ENCODE measurements at regions not wholly inside any gene's neighbourhood (a gene's known extent, or its start where the extent isn't known, plus 50 kb on each side); places are given as distances from the start of the nearest gene placed in this dataset.

DNA sequence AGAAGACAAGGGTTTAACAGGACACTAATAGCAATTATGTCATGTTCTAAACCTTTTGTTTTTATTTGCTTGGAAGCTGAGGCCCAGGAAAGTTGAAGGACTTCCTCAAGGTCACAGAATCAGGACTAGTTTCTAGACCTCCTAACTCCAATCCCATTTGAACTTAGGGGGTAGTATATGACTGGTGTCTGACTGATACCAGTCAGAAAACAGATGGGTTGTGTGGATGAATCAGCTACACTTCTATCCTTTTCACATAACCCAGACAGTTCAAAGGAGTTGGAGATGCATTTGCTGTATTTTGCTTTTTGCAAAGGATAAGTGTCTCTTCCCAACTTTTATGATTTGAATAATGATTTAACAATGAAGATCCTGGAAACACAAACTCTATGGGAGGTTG lies 322.5 kb downstream of the HLX start:
- DNase-seq (ENCODE audit: low read depth in 2 of 2), result no peak

DNA sequence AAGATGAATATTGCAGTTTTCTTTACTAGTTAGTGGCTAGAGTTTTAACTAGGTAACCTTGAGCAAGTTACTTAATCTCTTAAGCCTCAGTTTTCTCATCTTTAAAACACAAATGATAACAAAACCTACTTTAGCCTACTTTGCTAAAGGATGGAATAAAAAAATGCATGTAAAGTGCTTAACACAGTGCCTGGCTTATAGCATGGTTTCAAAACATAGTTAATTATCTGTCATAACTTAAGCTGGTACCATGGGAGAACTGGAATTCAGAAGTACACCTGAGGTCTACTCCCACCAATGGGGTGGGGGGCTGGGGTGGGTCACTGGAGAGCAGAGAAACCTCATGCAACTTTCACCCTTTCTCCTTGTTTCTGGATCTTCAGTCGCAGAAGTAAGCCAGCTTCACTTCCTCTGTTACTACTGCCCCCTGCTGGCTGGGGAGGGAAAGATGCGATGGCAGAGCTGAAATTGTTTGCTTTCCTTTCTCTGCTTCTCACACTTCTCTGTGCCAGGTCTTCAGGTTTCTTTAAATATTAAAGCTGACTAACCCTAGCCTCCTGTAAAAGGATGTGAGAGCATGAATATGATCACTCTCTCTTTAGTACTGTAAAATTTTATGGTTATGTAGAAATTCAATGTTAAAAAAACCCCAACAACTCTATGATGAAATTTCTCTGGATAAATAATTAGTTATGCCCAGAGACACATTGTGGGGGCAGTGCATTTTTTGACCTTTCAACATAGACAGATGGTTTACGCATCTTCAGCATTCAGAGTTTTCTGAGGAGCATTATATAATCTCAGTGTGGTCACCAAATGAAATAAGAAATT lies 324.2 kb downstream of the HLX start:
- DNase-seq (ENCODE audit: low read depth in 2 of 2), result peak; percentile 44 to 58

DNA sequence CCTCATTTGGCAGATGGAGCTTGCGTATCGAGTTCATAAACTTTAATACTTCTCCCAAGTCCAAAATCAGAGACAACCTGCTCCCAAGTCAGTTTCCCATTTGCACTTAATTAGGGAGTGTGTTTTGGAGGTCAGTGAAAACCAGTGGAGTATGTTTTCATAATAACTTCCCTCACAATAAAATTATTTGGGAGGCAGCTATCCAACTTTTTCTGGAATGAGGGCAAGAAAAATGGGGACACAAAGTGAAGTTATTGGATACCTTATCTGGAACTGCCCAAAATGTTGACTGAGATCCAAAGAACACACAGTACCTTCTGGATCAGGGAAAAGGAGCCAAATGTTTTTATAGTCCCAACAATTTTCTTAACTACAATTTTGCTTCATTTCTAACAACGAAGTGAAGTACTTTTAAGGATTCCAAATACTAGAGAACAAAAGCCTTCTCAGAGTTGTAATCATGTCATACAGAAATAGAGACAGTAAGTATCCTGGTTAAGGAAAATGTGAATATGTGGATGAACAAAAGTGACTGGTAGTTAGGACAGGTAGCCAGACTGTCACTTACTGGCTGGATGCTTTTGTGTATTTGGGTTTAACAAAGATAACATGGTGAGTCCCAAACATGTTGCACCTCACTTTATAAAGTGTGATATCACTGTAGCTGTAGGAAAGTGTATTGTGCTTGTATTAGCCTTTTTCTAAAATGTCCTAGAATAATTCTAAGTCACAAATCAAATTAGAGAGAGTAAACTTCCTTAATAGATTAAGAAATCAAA lies 325.0 kb downstream of the HLX start:
- DNase-seq (ENCODE audit: low read depth in 2 of 2), result no peak

DNA sequence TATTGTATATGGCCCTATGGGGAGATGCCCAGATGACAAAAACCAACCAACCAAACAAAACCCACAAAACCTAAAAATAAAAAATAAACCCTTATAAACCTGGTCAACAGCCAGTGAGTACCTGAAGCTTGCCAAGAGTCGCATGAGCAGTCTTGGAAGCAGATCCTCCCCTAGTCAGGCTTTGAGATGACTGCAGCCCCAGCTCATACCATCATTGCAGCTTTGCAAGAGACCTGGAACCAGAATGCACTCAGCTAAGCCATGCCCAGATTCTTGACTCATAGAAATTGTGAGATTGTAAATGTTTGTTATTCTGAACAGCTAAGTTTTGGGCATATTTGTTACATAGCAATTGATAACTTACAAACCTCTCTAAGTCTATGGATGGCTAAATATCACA lies 326.8 kb downstream of the HLX start:
- no peak for DNase-seq (ENCODE audit: low read depth in 2 of 2)

DNA sequence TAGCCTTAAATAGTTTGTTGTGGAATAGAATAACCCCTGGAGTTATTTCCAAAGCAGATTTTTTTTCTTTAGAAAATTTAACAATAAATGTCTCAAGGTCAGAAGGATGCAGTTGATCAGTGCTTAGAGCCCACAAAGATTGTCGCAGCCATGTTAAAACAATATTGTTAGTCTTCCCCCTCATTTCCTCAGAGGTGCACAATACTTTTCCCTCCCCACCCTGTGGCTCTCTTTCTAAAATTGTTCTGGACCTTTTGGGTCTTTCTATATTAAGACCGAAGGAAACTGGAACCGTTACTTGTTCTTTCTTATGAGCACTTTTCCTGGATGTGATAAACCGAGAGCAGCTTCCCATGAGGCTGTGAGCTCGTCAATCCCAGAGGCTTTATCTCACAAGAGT lies 333.7 kb downstream of the HLX start:
- DNase-seq (ENCODE audit: low read depth in 2 of 2), result no peak

DNA sequence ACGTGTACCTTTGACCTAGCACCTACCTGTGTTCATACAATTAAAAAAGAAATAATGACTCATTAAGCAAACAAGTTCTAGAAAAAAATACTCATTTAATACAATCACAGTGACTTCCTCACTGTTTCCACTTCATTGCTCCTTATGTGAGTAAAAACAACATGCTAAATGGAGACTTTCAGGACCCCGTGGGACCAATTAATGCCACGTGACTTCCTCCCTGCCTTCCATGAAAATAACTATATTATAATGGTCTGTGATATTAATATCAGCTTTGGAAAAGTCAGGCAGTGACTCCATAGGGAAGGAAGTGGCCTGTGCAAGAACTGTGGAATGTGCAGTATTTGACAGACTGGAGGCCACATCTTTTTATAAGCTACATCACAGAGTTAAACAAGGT lies 337.8 kb downstream of the HLX start:
- no peak for DNase-seq (ENCODE audit: low read depth in 2 of 2)

DNA sequence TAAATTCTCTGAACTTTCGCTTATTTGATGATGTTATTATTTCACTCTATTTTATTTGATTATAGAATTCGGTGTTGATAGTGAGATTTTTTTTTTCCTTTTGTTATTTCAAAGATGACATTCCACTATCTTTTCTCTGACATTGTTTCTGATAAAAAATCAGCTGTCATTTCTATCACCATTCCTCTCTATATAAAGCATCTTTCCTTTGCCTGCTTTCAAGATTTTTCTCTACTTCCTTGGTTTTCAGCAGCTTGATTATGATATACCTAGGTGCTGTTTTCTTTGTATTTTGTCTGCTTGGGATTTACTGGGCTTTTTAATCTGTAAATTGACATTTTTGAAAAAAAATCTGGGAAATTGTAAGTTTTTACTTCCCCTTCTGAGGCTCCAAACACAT lies 344.0 kb downstream of the HLX start:
- DNase-seq (ENCODE audit: low read depth in 2 of 2), result no peak

DNA sequence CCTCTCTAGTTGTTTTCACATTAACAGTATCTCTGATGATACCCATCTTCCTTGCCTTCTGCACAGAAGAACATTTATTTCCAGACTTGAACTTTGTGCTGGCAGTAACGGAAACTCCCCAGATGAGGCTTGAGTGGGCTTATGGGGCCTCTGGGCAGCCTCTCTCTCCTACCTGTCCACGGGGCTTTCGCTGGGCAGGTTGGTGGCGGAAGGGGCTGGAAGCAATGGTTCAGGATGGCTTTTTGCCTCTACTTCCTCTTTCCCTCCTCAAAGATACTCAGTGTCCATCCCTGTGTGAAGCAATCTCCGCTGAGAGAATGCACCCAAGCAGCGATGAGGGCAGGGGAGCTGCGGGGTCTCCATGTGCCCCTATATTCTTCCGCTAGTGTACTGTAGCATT lies 348.2 kb downstream of the HLX start:
- no peak for DNase-seq (ENCODE audit: low read depth in 2 of 2)

DNA sequence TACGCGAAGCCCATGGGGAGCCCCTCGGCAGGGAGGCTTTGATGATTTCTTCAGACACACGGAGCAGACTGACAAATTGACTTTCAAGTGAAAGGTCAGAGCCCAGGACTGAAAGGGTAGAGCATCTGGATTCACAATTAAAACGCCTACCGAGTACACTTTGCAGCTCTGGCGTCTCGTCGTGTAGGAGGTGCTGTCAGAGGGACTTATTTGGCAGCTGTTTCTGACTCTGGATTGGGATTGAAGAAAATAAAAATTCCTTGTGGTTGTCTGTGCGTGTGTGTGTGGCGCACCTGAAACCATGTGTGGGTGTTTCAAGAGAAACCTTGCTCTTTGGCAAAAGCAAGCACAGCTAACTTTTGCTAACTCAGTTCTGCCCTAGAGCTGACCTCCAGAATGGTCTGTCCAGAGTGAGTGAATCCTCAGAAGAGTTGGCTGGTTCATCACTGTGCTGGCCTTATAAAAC lies 348.7 kb downstream of the HLX start:
- no peak for DNase-seq (ENCODE audit: low read depth in 2 of 2)

DNA sequence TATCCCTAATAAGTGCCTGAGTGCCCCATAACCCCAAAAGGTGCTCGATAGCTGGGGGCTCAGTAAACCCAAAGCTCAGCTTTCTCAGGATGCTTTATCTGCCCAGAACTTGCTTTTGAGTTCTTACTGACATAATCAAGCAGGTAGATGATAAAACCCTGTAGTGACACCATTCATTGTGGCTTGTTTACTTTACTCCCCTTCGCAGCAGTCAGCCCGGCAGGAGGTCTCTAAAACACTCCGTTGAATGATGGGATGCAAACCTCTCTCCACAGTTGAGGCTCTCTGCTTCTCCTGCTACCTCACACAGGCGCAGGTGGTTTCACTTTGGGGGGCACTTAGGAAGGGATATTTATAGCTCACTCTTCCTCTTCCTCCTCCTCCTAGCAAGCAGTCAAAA lies 349.4 kb downstream of the HLX start:
- DNase-seq (ENCODE audit: low read depth in 2 of 2), result no peak

DNA sequence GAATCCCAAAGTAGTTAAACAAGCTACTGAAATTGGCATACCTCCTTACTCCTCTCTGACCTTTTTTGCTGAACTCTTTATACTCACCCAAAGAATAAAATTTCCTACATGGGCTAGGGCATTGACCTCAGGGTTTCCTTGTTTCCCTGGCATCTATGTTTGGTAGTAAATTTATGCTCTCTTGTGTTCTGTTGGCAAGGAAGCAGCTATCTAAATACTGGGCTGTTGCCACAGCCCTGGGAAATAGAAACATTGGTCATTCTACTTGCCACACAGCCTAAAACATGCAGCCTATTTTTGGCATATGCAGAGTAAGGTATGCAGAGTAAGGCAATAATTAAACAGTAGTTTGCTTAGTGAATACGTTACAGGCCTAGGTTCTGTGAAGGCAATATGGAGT lies 351.4 kb downstream of the HLX start:
- DNase-seq (ENCODE audit: low read depth in 2 of 2), result no peak

DNA sequence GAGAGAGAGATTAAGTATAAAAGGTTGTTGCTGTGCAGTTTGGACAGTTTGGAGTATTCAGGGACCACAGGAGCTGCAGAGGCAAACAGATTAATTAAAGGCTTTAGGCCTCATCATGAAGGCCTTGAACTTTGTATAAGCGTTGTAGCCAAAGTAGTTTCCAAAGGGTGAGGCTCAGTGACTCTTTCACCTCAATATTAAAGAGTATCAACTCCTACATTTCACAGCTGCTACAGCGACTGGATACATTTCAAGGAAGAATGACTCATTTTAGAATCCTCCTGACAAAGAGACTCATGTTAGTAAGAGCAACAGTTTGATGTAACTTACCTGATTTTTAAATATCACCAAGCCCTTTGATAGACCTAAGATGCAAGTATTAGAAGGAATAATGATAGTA lies 355.5 kb downstream of the HLX start:
- DNase-seq (ENCODE audit: low read depth in 2 of 2), result no peak

DNA sequence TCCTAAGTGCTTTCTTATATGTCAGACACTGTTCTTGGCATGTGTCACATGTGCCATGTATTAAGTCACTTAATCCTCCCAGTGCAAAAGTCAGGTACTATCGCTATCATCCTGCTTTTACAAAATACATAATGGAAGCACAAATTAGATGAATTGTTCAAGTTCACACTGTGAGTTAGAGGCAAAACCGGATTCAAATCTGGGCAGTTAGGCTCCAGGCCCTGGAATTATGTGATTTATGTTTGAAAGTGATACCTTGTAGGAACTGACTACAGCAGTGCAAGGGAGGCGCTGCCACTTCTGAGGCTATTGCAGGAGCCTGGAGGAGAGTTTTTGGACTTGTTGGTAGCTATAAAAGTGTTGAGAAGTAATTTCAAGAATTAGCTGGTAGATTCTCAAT lies 358.3 kb downstream of the HLX start:
- no peak for DNase-seq (ENCODE audit: low read depth in 2 of 2)

DNA sequence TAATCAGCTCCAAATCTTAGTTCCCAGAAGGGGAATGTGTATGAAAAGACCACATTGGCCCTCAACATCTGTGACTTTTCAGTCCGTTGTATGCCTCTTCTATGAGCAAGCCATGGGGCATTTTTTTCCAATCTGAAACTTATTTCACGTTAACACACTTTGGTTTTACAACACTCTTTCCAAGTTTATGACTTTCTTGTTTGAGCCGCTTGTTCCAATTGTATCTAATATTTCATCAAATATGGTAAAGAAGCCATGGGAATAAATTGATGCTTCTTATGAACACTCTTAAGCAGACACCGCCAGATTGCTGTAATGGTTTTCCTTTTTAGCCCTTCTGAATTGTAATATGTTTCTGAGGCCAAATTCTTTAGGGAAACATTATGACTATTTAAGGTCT lies 359.9 kb downstream of the HLX start:
- no peak for DNase-seq (ENCODE audit: low read depth in 2 of 2)

DNA sequence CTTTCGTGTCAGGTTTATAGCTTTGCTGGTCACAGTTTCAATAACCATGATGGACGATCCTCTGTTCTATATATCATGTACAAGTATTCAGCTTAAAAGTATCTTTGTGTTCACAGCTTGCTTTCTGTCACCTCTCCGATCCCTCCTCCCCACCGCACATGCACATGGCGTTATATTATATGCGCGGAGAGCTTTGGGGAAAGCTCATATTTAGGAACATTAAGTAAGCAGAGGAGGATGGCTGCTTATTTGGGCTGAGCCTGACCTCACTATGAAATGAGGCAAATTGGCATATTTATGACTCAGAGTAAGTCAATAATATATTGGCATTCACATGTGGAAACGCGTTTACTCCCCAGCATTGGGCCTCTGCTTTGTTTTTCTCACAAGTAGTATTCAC lies 360.5 kb downstream of the HLX start:
- no peak for DNase-seq (ENCODE audit: low read depth in 2 of 2)

DNA sequence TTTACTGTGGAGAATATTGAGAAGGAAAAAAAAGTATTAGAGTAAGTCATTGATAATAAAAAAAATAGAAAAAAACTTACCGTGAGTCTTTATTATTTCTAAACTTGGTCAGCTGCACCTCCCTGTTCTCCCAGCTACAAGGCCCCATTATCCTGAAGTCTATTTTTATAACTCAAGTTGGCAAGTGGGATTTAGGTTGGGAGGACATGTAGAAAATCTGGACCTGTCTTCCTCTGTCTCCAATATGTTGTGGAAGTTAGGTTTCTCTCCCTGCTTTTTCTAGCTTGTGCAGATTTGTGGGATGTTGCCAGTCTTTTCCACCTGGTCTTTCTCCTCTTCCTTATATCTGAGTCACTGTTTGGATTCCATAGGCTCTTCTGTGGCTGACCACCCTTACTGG lies 361.4 kb downstream of the HLX start:
- DNase-seq (ENCODE audit: low read depth in 2 of 2), result no peak

DNA sequence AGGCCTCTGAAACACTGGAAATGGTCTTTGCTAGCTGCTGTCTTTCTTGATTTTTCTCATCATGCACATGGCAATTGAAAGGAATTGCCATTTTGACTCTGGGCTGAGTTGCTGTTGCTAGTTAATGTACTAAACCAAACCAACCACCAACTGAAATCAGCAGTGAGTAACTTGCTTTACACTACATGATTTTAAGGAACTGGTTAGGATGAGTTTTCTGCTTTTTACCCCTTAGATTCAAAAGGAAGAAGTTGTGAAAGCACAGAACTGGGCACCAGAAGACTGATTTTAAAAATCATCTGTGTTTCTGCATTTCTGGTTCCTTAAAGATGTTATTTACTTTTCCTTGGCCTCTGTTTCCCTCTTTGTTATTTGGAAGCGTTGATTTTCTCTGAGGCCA lies 361.9 kb downstream of the HLX start:
- no peak for DNase-seq (ENCODE audit: low read depth in 2 of 2)

DNA sequence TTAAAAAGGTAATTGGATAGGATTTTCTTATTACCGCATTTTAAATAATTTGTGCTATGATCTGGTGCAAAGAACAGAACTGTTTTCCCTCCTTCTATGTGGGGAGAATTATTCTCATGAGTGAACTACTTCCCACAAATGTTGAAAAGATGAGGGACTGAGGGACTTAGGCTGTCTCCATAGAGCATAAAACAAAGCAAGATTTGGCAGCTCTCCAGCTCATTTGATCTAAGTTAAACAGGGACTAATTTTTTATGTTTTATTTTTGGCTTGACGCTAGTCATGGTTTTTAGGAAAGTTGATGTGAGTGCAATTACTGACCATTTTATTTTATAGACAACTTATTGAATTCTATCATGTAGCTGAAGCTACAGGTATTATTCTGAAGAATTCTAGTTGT lies 362.3 kb downstream of the HLX start:
- no peak for DNase-seq (ENCODE audit: low read depth in 2 of 2)

DNA sequence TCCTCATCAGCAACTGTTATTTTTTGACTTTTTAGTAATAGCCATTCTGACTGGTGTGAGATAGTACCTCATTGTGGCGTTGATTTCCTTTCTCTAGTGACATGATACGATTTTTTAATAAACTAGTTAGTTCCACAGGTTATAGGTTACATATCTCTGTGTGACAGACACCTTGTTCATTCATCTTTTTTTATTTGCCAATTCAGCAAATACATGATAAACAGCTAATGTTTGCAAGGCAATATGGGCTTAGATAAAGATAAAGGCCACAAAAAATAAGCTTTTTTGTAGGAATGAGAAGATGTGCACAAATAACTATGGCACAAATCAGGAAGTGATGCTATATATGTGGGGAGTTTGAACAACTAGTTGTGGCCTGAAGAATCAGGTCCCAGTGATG lies 366.8 kb downstream of the HLX start:
- no peak for DNase-seq (ENCODE audit: low read depth in 2 of 2)

DNA sequence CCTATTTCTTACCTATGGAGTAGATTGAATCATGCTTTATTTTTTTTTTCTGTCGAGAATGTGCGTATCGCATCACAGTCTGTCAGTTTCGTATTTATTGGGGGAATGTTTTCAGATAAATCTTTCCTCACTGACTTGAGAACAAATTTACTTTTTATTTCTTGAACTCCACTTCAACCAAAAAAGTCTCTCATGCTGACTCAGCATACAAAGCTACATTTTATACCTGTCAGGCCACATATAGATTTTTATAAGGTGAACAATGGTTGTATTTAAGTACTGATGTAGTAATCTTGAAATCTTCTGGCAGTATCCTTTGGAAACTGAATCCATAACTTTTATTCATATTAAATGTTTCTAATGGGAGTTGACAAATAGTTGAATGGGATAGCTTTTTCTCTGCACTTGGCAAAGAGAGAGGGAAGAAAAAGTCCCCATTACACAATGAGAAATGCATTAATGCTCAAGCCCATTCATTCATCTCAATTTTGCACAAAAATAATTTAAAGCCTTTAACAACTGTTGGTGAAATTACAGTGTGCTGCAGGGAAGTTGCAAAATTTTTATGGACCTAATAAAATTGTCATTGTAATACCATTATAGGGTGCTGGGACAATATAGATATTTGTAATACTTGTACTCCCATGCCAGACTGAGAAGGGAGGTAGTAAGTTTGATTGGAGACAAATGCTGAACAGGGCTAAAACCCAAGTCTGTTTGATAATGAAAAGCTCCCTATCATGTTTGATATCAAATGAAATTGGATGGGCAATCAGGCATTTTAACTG lies 367.6 kb downstream of the HLX start:
- no peak for DNase-seq (ENCODE audit: low read depth in 2 of 2)

DNA sequence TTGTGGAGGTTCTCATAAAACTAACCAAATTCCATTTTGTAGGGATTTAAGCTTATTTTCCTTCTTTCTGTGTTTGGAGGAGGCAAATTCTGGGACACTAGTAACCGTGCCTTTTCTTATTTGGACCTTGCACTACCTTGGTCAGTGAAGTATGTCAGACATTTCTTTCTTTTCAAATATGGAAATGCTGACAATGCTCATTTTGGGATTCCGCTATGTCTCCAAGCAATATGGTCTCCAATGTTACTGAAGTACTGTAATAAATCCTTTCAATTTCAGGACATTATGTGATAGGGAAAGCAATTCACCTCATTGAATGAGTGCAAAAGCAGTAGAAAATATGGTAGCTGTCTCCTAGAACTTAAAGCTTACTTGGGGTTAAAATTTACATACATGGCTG lies 372.3 kb downstream of the HLX start:
- DNase-seq (ENCODE audit: low read depth in 2 of 2), result no peak

DNA sequence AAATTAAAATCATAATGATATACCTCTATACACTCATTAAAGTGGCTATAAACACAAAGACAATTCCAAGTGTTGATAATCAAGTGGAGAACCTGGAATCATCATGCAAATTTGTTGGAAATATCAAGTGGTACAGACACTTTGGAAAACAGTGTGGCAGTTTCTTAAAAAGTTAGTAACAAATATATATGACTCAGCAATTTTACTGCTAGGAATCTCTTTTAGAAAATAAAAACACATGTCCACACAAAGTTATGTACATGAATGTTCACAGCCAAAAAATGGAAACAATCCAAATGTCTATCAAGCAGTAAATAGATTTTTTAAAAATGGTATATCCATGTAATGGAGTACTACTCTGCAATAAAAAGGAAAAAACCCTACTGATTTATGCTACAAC lies 375.6 kb downstream of the HLX start:
- DNase-seq (ENCODE audit: low read depth in 2 of 2), result no peak

DNA sequence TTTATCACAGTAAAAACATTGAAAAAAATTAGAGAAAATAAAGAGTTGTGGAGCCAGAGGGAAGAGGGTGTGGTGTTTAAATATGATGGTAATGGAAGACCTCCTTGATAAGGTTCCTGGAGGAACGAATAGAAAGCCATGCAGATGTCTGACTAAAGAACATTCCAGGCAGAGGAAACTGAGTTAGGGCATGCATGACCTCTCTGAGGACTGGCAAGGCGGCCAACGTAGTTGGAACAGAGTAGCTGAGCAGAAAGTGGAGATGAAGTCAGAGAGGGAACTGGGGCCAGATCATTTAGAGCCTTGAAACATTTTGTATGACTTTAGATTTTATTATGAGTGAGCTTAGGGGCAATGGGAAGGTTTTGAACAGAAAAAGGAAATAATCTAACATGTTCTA lies 377.5 kb downstream of the HLX start:
- DNase-seq (ENCODE audit: low read depth in 2 of 2), result no peak
